DND-41 (cell line): ENCODE measurements at regions not wholly inside any gene's neighbourhood (a gene's known extent, or its start where the extent isn't known, plus 50 kb on each side); places are given as distances from the start of the nearest gene placed in this dataset.

Source experiments
- EZH2 ChIP-seq: IDR thresholded peaks from 3 replicates; pipeline ENCODE4 v1.6.1; 2012; ENCODE audit warnings: borderline replicate concordance, low read depth, mild to moderate bottlenecking, moderate library complexity, low read length, inconsistent platforms; ENCODE audit not compliant: severe bottlenecking
- TF ChIP-seq, protein P1 (sequence below): IDR thresholded peaks from 2 replicates; pipeline ENCODE4 v1.5.1; 2012; ENCODE audit warnings: borderline replicate concordance, low read length, moderate library complexity, mild to moderate bottlenecking; ENCODE audit not compliant: poor library complexity, severe bottlenecking; ENCODE audit errors: extremely low read depth

DNA sequence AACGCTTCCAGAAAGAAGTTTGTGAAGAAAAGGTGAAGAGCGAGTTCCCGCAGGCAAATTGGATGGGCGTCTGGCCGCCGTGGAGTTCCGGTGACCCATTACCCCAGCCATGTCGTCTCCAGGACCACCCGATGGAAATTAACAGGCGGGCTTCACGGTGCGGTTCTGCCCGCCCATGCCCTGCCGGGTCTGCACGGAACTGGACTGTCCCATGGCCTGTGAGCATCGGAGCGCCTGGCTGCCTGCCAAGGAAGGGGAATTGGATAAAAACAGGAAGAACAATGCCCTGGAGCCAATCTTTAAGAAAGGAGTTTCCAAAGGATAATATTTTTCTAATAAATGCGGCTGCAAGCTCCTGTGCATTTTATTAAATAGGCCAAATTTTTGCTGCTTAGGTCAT lies 319.8 kb upstream of the SLC7A11 start:
- TF ChIP-seq, protein P1, sequence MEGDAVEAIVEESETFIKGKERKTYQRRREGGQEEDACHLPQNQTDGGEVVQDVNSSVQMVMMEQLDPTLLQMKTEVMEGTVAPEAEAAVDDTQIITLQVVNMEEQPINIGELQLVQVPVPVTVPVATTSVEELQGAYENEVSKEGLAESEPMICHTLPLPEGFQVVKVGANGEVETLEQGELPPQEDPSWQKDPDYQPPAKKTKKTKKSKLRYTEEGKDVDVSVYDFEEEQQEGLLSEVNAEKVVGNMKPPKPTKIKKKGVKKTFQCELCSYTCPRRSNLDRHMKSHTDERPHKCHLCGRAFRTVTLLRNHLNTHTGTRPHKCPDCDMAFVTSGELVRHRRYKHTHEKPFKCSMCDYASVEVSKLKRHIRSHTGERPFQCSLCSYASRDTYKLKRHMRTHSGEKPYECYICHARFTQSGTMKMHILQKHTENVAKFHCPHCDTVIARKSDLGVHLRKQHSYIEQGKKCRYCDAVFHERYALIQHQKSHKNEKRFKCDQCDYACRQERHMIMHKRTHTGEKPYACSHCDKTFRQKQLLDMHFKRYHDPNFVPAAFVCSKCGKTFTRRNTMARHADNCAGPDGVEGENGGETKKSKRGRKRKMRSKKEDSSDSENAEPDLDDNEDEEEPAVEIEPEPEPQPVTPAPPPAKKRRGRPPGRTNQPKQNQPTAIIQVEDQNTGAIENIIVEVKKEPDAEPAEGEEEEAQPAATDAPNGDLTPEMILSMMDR: no peak
- TF ChIP-seq EZH2: no peak
